ENCODE measurements at regions not wholly inside any gene's neighbourhood (a gene's known extent, or its start where the extent isn't known, plus 50 kb on each side); places are given as distances from the start of the nearest gene placed in this dataset.
A peak's percentile ranks its signal among the peaks of the same experiment; 100 is the strongest.

DNA sequence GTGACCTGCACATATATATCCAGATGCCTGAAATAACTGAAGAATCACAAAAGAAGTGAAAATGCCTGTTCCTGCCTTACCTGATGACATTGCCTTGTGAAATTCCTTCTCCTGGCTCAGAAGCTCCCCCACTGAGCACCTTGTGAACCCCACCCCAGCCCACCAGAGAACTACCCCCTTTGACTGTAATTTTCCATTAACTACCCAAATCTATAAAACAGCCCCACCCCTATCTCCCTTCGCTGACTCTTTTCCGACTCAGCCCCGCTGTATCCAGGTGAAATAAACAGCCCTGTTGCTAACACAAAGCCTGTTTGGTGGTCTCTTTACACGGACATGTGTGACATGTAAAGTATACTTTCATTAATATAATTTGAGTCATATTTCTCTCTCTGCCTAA lies 320.3 kb upstream of the TECRL start:
- TF ChIP-seq MAX (IDR thresholded peaks at IDR 0.05), result no peak

DNA sequence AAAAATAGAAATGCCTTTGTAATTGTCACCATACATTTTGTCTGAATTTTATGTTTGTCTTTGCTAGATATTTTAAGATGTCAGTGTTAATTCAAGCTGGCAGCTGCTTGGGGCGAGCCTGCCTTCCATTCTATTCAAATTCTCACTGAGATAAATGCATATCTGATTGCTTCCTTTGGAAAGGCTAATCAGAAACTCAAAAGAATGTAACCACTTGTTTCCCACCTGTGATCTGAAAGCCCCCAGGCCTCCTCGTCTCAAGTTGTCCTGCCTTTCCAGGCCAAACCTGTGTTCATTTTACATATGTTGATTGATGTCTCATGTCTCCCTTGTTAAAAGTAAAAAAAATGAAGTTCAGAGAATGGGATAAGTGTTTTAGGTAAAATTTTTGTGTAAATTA lies 318.7 kb upstream of the TECRL start:
- no peak for TF ChIP-seq EGR1 (IDR thresholded peaks at IDR 0.05)
- no peak for TF ChIP-seq CEBPB (IDR thresholded peaks at IDR 0.05)
- no peak for TF ChIP-seq TAF1 (IDR thresholded peaks at IDR 0.05; ENCODE audit: low read depth)
- TF ChIP-seq ZBTB7A (IDR thresholded peaks at IDR 0.05; ENCODE audit: low read depth), result no peak
- no peak for TF ChIP-seq TCF12 (IDR thresholded peaks at IDR 0.05; ENCODE audit: low read depth)
- TF ChIP-seq FOXM1 (IDR thresholded peaks at IDR 0.05; ENCODE audit: borderline replicate concordance, low read depth), result no peak
- no peak for TF ChIP-seq NFIC (IDR thresholded peaks at IDR 0.05)
- TF ChIP-seq MAX (IDR thresholded peaks at IDR 0.05), result no peak

- TF ChIP-seq EGR1 (IDR thresholded peaks at IDR 0.05), result no peak
- TF ChIP-seq FOXM1 (IDR thresholded peaks at IDR 0.05; ENCODE audit: borderline replicate concordance, low read depth), result no peak
Observed at GRCh38 chr4:64724689-64725088, 315.4 kb upstream of the TECRL start.

GRCh38 chr4:64721106-64721505 lies 311.9 kb upstream of the TECRL start:
- TF ChIP-seq YY1 (IDR thresholded peaks at IDR 0.05; ENCODE audit: low read depth), result no peak
- no peak for TF ChIP-seq NFIC (IDR thresholded peaks at IDR 0.05)
- TF ChIP-seq ZBTB7A (IDR thresholded peaks at IDR 0.05; ENCODE audit: low read depth), result no peak
- no peak for TF ChIP-seq MAX (IDR thresholded peaks at IDR 0.05)
- no peak for TF ChIP-seq RAD21 (IDR thresholded peaks at IDR 0.05; ENCODE audit: low read depth)
- no peak for TF ChIP-seq EGR1 (IDR thresholded peaks at IDR 0.05)
- TF ChIP-seq TAF1 (IDR thresholded peaks at IDR 0.05; ENCODE audit: low read depth), result no peak
- no peak for TF ChIP-seq TEAD4 (IDR thresholded peaks at IDR 0.05)
- no peak for TF ChIP-seq FOXM1 (IDR thresholded peaks at IDR 0.05; ENCODE audit: borderline replicate concordance, low read depth)
- TF ChIP-seq EP300 (IDR thresholded peaks at IDR 0.05; ENCODE audit: borderline replicate concordance), result no peak
- TF ChIP-seq CREB1 (IDR thresholded peaks at IDR 0.05; ENCODE audit: low read depth), result no peak
- no peak for TF ChIP-seq CEBPB (IDR thresholded peaks at IDR 0.05)
- no peak for TF ChIP-seq USF1 (IDR thresholded peaks at IDR 0.05)
- no peak for TF ChIP-seq TCF12 (IDR thresholded peaks at IDR 0.05; ENCODE audit: low read depth)
- no peak for TF ChIP-seq REST (IDR thresholded peaks at IDR 0.05; ENCODE audit: low read depth)

DNA sequence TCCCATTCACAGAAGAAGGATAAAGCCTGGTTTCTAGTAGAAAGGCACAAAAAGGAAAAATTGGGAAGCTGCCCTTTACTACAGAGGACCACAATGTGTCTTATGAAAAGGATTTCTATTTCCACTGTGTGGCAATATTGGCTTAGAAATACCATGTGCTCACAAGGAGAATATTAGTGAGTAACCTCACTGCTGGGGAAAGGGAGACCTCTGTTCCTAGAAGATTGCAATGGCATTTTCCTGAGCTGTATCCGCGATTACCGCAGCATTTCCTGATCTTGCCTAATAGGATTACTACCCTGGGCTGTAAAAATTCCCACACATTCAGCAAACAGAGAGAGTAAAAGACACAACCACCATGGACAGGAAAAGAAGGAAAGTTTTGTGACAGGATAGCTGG lies 308.8 kb upstream of the TECRL start:
- TF ChIP-seq FOXM1 (IDR thresholded peaks at IDR 0.05; ENCODE audit: borderline replicate concordance, low read depth), result no peak
- peak; percentile 27; the same call in 1 of the 2 replicates for TF ChIP-seq RAD21 (IDR thresholded peaks at IDR 0.05; ENCODE audit: low read depth)

GRCh38 chr4:64715741-64716140 lies 306.5 kb upstream of the TECRL start:
- TF ChIP-seq RAD21 (IDR thresholded peaks at IDR 0.05; ENCODE audit: low read depth) (peak; percentile 20; the same call in 1 of the 2 replicates), EP300 (IDR thresholded peaks at IDR 0.05; ENCODE audit: borderline replicate concordance) (no peak), TAF1 (IDR thresholded peaks at IDR 0.05; ENCODE audit: low read depth) (no peak)

GRCh38 chr4:64713256-64713840 lies 304.1 kb upstream of the TECRL start:
- TF ChIP-seq RAD21 (IDR thresholded peaks at IDR 0.05; ENCODE audit: low read depth) (peak; percentile 61), CREB1 (IDR thresholded peaks at IDR 0.05; ENCODE audit: low read depth) (no peak), EGR1 (IDR thresholded peaks at IDR 0.05) (no peak)

DNA sequence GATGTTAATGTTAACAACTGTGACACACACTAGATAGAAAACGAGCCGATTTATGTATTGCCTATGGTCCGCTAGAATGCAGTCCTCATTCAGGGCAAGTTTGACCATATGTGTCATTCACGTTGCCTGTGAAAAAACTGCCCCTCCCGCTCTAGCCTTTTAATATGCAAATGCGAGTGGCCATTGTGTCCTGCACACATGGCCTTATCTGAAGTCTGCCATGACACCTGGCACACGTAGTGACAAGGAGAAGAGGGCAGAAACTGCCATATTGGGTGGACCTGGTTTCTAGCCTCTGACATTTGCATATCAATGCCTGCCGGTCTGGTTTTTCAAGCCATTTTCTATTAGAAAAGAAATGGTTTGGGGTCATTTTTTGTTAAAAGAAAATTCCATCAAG lies 303.3 kb upstream of the TECRL start:
- TF ChIP-seq REST (IDR thresholded peaks at IDR 0.05; ENCODE audit: low read depth) (no peak), EP300 (IDR thresholded peaks at IDR 0.05; ENCODE audit: borderline replicate concordance) (no peak), NFIC (IDR thresholded peaks at IDR 0.05) (no peak), YY1 (IDR thresholded peaks at IDR 0.05; ENCODE audit: low read depth) (no peak), FOXM1 (IDR thresholded peaks at IDR 0.05; ENCODE audit: borderline replicate concordance, low read depth) (no peak), TCF12 (IDR thresholded peaks at IDR 0.05; ENCODE audit: low read depth) (no peak), MAX (IDR thresholded peaks at IDR 0.05) (no peak), RAD21 (IDR thresholded peaks at IDR 0.05; ENCODE audit: low read depth) (no peak)
